ENCODE measurements at regions not wholly inside any gene's neighbourhood (a gene's known extent, or its start where the extent isn't known, plus 50 kb on each side); places are given as distances from the start of the nearest gene placed in this dataset.
"Not testable (repeated sequence)": the region's sequence is repeated elsewhere in the genome, so short reads cannot be mapped to it uniquely, and the experiment has no call there.

DNA sequence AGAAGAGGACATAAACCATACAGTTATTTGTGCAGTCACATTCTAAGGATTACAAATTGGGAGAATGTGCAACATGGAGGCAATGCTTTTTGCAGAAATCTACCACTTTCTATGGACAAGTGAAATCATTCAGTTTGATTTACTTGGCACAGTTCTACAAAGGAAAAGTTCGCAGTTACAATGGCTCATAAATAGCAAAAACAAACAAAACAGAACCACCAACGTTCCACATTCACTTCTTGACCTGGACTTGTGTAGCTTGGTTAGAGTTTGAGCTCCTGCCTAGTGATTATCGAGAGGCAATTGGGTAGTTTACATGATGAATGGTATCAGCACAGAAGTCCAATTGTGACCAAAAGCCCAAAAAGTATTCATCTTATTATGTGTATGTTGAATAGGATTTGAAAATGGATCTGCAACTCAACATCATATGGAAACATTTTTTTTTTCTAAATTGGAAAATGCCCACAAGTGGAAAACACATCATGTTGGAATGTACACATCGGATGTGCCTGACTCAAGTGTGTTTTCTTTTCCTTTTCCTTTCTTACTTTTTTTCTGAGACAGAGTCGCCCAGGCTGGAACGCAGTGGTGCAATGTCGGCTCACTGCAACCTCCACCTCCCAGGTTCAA is 123.8 kb downstream of the LUZP4 start:
- no peak for TF ChIP-seq CTCF (IDR thresholded peaks at IDR 0.05; ENCODE audit: control insufficient read depth, insufficient read depth, low read depth, low read length, missing control alignments)
- no peak for DNase-seq (ENCODE audit: low read depth)
- no peak overlapping the region for H3K4me3 ChIP-seq (ENCODE audit: control insufficient read depth, low read depth, low read length)

- DNase-seq (ENCODE audit: low read depth): no peak
- H3K4me3 ChIP-seq (ENCODE audit: control insufficient read depth, low read depth, low read length): no peak overlapping the region
- no peak for TF ChIP-seq CTCF (IDR thresholded peaks at IDR 0.05; ENCODE audit: control insufficient read depth, insufficient read depth, low read depth, low read length, missing control alignments)
Observed at GRCh38 chrX:115419069-115419468, 129.6 kb downstream of the LUZP4 start.

DNA sequence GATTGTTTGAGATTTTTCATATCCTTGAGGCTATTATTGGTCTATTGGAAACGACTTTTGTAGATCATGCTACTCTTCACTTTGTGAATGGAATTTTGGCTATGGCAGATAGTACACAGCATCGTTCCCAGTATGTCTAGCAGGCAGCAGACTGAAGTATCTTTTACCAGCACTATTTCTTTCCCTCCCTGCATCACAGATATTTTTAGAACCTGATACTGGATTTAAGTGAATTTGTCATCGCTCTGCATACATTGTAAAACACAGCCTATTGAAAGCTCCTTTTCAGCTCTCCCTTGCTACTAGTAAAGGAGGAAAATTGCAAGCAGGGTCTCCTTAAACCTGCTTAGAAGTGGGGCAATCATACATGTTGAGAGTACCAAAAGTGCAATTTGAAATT is 133.6 kb downstream of the LUZP4 start:
- no peak for DNase-seq (ENCODE audit: low read depth)
- TF ChIP-seq CTCF (IDR thresholded peaks at IDR 0.05; ENCODE audit: control insufficient read depth, insufficient read depth, low read depth, low read length, missing control alignments): no peak
- no peak overlapping the region for H3K4me3 ChIP-seq (ENCODE audit: control insufficient read depth, low read depth, low read length)

DNA sequence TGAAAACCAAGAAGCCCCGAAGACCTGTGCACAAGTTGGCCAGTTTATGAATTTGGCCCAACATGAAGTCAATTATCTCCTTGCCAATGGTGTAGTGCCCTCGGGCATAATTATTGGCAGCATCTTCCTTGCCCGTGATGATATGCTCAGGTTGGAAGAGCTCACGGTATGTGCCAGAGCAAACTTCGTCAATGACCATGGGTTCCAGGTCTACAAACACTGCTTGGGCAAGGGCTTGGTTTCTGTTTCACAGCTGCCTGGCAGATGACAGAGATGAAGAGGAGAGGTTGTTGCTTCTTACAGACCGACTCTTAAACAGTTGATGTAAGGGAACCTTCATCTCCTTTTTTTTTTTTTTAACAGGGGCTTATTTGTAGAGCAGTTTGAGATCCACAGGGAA is 135.6 kb upstream of the PLS3 start:
- no peak for DNase-seq (ENCODE audit: low read depth)
- no peak for TF ChIP-seq CTCF (IDR thresholded peaks at IDR 0.05; ENCODE audit: control insufficient read depth, insufficient read depth, low read depth, low read length, missing control alignments)
- H3K4me3 ChIP-seq (ENCODE audit: control insufficient read depth, low read depth, low read length): no peak overlapping the region

GRCh38 chrX:115427861-115428410 is 133.0 kb upstream of the PLS3 start:
- no peak overlapping the region for H3K4me3 ChIP-seq (ENCODE audit: control insufficient read depth, low read depth, low read length)
- no peak for DNase-seq (ENCODE audit: low read depth)
- no peak for TF ChIP-seq CTCF (IDR thresholded peaks at IDR 0.05; ENCODE audit: control insufficient read depth, insufficient read depth, low read depth, low read length, missing control alignments)

DNA sequence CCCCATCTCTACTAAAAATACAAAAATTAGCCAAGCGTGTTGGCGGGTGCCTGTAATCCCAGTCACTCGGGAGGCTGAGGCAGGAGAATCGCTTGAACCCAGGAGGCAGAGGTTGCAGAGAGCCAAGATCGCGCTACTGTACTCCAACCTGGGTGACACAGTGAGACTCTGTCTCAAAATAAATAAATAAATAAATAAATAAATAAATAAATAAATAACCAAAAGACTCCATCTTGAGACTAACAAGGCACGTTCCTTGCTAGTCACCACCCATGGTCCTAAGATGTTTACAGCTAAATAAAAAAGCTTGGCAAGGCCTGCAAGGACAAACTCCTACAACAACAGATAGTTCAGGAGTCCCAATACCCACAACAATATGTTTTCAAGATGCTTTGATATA is 126.1 kb upstream of the PLS3 start:
- not testable (repeated sequence) for H3K4me3 ChIP-seq (ENCODE audit: control insufficient read depth, low read depth, low read length); DNase-seq (ENCODE audit: low read depth)

GRCh38 chrX:115437841-115438595 is 123.0 kb upstream of the PLS3 start:
- TF ChIP-seq CTCF (IDR thresholded peaks at IDR 0.05; ENCODE audit: control insufficient read depth, insufficient read depth, low read depth, low read length, missing control alignments): no peak
- no peak for DNase-seq (ENCODE audit: low read depth)
- no peak overlapping the region for H3K4me3 ChIP-seq (ENCODE audit: control insufficient read depth, low read depth, low read length)

Data from AG09309 (cell line).